GM21723 (cell line): ENCODE measurements at regions not wholly inside any gene's neighbourhood (a gene's known extent, or its start where the extent isn't known, plus 50 kb on each side); places are given as distances from the start of the nearest gene placed in this dataset.
"Not testable (repeated sequence)": the region's sequence is repeated elsewhere in the genome, so short reads cannot be mapped to it uniquely, and the experiment has no call there.

Experiments
- ATAC-seq: cut with Tn5 transposase; IDR thresholded peaks from one replicate; pipeline ENCODE4 v1.9.1; 2021; ENCODE audit warnings: mild to moderate bottlenecking, moderate library complexity; ENCODE audit not compliant: unreplicated experiment

DNA sequence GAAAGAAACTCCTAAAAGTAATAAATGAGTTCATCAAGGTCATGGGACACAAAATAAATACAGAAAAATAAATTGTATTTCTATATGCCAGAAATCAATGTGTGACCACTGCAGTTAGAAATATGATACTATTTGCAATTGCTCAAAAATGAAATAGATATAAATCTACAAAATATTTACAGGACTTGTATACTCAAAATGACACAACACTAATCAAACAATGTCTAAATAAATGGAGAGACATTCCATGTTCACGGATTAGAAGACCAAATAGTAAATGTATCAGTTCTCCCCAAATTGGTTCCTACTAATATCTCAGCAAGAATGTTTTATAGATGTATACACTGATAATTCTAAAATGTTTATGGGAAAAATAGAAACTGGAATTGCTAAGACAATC, 345.3 kb downstream of the NR2F1-AS1 start:
- ATAC-seq, result no peak

- no peak for ATAC-seq
These were observed 354.8 kb downstream of the NR2F1-AS1 start for GRCh38 chr5:93226202-93226735.

DNA sequence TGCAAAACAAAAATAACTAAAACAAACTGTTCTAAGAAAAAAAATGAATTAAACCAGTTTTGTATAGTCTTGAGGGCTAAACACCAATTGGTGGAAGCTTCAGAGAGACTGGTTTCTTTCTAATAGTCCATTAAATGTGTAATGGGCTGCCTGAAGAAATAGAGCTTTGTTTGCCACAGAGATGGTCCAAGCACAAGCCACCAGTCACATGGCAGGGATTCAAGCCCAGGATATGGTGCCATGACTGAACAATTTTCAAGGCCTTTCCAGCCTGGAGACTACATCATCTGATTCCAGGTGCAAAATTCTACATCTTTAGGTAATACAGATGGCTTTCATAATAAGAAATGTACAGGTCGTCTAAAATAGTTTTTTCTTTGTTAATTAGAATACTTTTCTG, 355.3 kb downstream of the NR2F1-AS1 start:
- no peak for ATAC-seq

- no peak for ATAC-seq
These were observed 356.4 kb downstream of the NR2F1-AS1 start for GRCh38 chr5:93224624-93225023.

DNA sequence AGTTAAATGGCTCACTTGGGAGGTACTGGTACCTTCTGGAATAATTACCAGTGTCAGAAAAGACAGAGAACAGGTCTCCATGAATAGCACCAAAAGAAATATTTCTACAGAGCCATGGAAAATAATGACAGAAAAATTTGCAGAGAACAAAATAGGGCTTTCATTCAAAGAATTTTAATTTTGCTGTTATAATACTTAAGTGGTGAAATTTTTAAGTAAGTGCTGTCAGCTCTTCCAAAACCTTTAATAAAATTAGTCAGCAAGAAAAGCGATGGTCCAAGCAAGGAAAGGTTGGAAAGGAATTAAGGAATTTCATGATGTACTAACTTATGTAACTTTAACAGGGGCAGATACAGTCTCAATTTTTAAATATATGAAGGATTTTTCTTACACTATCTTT, 359.2 kb downstream of the NR2F1-AS1 start:
- no peak for ATAC-seq

DNA sequence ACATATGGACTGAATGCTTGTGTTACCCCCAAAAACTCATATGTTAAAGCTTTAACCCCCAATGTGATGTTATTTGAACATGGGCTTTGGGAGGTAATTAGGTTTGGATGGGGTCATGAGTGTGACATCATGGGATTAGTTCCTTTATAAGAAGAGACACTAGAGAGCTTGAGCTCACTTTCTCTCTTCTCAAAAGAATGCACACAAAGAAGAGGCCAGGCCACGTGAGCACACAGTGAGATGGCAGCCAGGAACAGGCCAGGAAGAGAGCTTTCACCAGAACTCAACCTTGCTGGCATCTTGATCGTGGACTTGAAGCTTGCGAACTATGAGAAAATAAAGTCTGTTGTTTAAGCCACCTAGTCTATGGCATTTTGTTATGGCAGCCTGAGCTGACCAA, 360.6 kb downstream of the NR2F1-AS1 start:
- no peak for ATAC-seq

GRCh38 chr5:93219641-93220145, 361.3 kb downstream of the NR2F1-AS1 start:
- ATAC-seq, result no peak

DNA sequence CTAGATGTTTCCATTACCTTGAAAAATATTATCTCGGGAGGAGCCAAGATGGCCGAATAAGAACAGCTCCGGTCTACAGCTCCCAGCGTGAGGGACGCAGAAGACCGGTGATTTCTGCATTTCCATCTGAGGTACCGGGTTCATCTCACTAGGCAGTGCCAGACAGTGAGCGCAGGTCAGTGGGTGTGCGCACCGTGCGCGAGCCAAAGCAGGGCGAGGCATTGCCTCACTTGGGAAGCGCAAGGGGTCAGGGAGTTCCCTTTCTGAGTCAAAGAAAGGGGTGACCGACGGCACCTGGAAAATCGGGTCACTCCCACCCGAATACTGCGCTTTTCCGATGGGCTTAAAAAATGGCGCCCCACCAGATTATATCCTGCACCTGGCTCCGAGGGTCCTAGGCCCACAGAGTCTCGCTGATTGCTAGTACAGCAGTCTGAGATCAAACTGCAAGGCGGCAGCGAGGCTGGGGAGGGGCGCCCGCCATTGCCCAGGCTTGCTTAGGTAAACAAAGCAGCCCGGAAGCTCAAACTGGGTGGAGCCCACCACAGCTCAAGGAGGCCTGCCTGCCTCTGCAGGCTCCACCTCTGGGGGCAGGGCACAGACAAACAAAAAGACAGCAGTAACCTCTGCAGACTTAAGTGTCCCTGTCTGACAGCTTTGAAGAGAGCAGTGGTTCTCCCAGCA, 367.8 kb downstream of the NR2F1-AS1 start:
- not testable (repeated sequence) for ATAC-seq

GRCh38 chr5:93209476-93209875, 371.5 kb downstream of the NR2F1-AS1 start:
- ATAC-seq, result no peak

DNA sequence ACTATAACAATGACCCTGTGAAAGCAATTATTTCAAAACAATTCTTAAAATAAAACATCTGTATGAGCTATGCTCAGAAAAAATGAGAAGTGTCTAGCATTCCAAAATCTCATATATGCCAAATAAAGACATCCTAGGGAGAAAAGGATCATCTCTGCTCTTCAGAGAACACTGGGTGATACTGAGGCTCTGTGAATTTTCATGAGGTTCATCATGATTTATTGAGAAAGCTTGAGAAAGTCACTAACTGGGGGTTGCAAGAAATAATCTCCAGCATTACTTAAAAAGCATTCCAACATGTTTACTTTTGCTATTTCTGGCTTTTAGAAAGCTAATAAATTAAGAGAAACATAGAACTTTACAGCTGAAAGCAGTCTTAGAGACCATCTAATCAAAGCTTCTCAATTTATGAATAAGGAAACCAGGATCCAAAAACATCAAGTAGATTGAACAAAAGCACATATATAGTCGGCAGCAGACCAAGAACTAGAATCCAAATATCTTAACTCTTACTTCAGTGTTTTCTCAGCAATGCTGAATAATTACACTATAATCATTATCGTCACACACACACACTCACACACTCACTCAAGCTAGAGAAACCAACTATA, 372.8 kb downstream of the NR2F1-AS1 start:
- no peak for ATAC-seq

GRCh38 chr5:93206203-93206602, 374.8 kb downstream of the NR2F1-AS1 start:
- no peak for ATAC-seq

- no peak for ATAC-seq
These were observed 380.0 kb downstream of the NR2F1-AS1 start for GRCh38 chr5:93201061-93201460.

DNA sequence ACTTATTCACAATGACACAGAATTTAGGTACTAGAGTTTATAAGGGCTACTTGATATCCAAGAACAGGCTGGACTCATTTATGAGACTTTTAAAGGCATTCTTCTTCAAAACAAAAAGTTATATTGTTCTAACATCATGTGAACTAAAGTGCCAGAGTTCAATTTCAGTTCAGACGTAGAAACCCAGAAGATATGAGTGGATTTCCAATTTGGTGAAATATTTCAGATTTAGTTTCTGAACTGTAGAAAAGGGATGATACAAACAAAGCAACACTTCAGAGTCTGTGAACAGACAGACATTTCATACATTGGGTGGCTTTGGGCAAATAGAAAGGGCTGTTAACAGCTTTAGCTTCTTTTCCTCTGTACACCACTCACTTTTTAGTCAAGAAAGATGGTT, 384.0 kb downstream of the NR2F1-AS1 start:
- no peak for ATAC-seq

- no peak for ATAC-seq
These were observed 387.3 kb downstream of the NR2F1-AS1 start for GRCh38 chr5:93193431-93194347.

GRCh38 chr5:93192683-93193082, 388.3 kb downstream of the NR2F1-AS1 start:
- no peak for ATAC-seq

DNA sequence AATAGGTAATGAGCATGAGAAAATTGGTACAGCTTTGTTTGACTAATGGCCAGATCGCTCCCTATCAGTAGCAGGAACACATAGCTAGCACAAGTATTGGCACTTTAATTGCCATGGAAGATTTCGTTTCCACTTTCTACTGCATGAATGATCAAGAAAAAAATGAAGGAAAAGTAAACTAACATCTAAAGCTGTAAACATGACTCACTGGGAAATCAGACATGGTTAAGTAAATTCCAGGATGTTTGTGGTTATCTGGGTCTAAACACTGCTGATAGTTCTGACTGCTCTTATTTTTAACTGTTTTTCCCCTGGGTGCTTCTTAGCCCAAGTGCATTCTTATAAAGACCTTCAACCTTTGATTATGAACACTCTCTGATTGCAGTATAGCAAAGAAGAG, 388.9 kb downstream of the NR2F1-AS1 start:
- no peak for ATAC-seq

GRCh38 chr5:93191035-93191817, 389.8 kb downstream of the NR2F1-AS1 start:
- no peak for ATAC-seq

DNA sequence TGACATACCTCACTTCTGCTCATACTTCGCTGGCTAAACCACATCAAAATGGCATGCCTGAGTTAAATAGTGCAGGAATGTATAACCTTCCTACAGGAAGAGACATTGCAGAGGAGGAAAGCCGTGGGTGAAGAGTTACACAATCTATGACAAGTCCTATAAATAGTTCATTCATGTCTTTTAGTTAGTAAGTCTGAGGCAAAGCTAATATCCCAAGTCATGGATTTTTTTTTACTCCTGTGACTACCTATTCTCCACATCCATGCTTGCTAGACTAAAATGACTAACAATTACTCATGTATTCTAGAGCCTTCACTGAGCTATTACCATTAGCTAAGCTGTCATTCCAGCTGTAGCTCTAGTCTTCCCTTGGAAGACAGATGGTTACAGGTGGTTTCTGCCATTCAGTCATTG, 391.3 kb downstream of the NR2F1-AS1 start:
- no peak for ATAC-seq

GRCh38 chr5:93188876-93189485, 392.0 kb downstream of the NR2F1-AS1 start:
- no peak for ATAC-seq

GRCh38 chr5:93186076-93186682, 394.8 kb downstream of the NR2F1-AS1 start:
- no peak for ATAC-seq
